HAP-1 (cell line): ENCODE measurements at regions not wholly inside any gene's neighbourhood (a gene's known extent, or its start where the extent isn't known, plus 50 kb on each side); places are given as distances from the start of the nearest gene placed in this dataset.
A peak's percentile ranks its signal among the peaks of the same experiment; 100 is the strongest.
"Not testable (repeated sequence)": the region's sequence is repeated elsewhere in the genome, so short reads cannot be mapped to it uniquely, and the experiment has no call there.

Experiments used
- DNase-seq, 2 experiments: peaks; one replicate each; pipeline ENCODE4 v3.0.0-alpha.2; 2016 to 2020; ENCODE audit warnings: low spot score in 2 of 2
- H3K27me3 ChIP-seq: fragments of 250-450 bp; sonication (Bioruptor Pico); 2 replicates; pipeline ENCODE4 v1.5.1; 2020; ENCODE audit warnings: low read depth, mild to moderate bottlenecking, moderate library complexity
- H3K36me3 ChIP-seq: fragments of 250-450 bp; sonication (Bioruptor Pico); replicated peaks from 2 replicates; pipeline ENCODE4 v1.5.1; 2020; ENCODE audit warnings: mild to moderate bottlenecking
- H3K4me1 ChIP-seq: fragments of 250-450 bp; sonication (Bioruptor Pico); 2 replicates; pipeline ENCODE4 v1.5.1; 2020; ENCODE audit warnings: mild to moderate bottlenecking
- H3K4me3 ChIP-seq: fragments of 250-450 bp; sonication (Bioruptor Pico); 2 replicates; pipeline ENCODE4 v1.5.1; 2020; ENCODE audit warnings: mild to moderate bottlenecking, moderate library complexity
- H3K9me3 ChIP-seq: fragments of 250-450 bp; sonication (Bioruptor Pico); 2 replicates; pipeline ENCODE4 v1.5.1; 2020; ENCODE audit warnings: mild to moderate bottlenecking, moderate library complexity
- in situ Hi-C: fragments of 300-500 bp; cut with MboI; formaldehyde crosslinking; loops from 3 replicates; pipeline ENCODE4 v1.14.3; 2020; ENCODE audit warnings: low sequenced_read_pairs, inconsistent platforms, mixed read lengths

- H3K4me3 ChIP-seq, H3K27me3 ChIP-seq, H3K4me1 ChIP-seq, DNase-seq, H3K9me3 ChIP-seq, in situ Hi-C loops, H3K36me3 ChIP-seq: not testable (repeated sequence)
These were observed 52.0 kb downstream of the SYT15B start for GRCh38 chr10:47711428-47711827.

GRCh38 chr10:47710443-47710842 is 52.9 kb downstream of the SYT15B start:
- in situ Hi-C loops, H3K36me3 ChIP-seq, H3K4me1 ChIP-seq, H3K9me3 ChIP-seq, DNase-seq, H3K27me3 ChIP-seq, H3K4me3 ChIP-seq: not testable (repeated sequence)

GRCh38 chr10:47705698-47706414 is 57.5 kb downstream of the SYT15B start:
- H3K4me1 ChIP-seq, H3K36me3 ChIP-seq, in situ Hi-C loops, H3K27me3 ChIP-seq, H3K9me3 ChIP-seq: not testable (repeated sequence)
- H3K4me3 ChIP-seq, result peak overlapping the region; percentile 20
- DNase-seq, result peak in 1 of 2 experiments; percentile 74

- DNase-seq, in situ Hi-C loops, H3K9me3 ChIP-seq: not testable (repeated sequence)
These were observed 62.1 kb downstream of the SYT15B start for GRCh38 chr10:47701285-47701684.

GRCh38 chr10:47699854-47700253 is 63.5 kb downstream of the SYT15B start:
- not testable (repeated sequence) for H3K4me1 ChIP-seq

More at GRCh38 chr10:47701285-47701684, 62.1 kb downstream of the SYT15B start:
- not testable (repeated sequence) for H3K27me3 ChIP-seq, H3K4me3 ChIP-seq, H3K36me3 ChIP-seq, H3K4me1 ChIP-seq

GRCh38 chr10:47696170-47696569 is 67.2 kb downstream of the SYT15B start:
- in situ Hi-C loops, H3K4me1 ChIP-seq, H3K27me3 ChIP-seq, H3K4me3 ChIP-seq, H3K9me3 ChIP-seq, DNase-seq, H3K36me3 ChIP-seq: not testable (repeated sequence)

More at GRCh38 chr10:47699854-47700253, 63.5 kb downstream of the SYT15B start:
- H3K36me3 ChIP-seq, in situ Hi-C loops, H3K27me3 ChIP-seq, H3K4me3 ChIP-seq, H3K9me3 ChIP-seq, DNase-seq: not testable (repeated sequence)

GRCh38 chr10:47695149-47695548 is 68.2 kb downstream of the SYT15B start:
- H3K36me3 ChIP-seq, H3K4me1 ChIP-seq, H3K27me3 ChIP-seq, DNase-seq, in situ Hi-C loops, H3K9me3 ChIP-seq, H3K4me3 ChIP-seq: not testable (repeated sequence)

GRCh38 chr10:47690304-47690703 is 73.1 kb downstream of the SYT15B start:
- in situ Hi-C loops, H3K9me3 ChIP-seq, H3K36me3 ChIP-seq, H3K4me3 ChIP-seq, H3K27me3 ChIP-seq, H3K4me1 ChIP-seq, DNase-seq: not testable (repeated sequence)

- DNase-seq, H3K9me3 ChIP-seq, H3K36me3 ChIP-seq, H3K4me3 ChIP-seq, H3K27me3 ChIP-seq, H3K4me1 ChIP-seq, in situ Hi-C loops: not testable (repeated sequence)
These were observed 79.4 kb downstream of the SYT15B start for GRCh38 chr10:47683826-47684475.

GRCh38 chr10:47681638-47681990 is 81.8 kb downstream of the SYT15B start:
- H3K27me3 ChIP-seq, in situ Hi-C loops, H3K4me3 ChIP-seq, H3K4me1 ChIP-seq, H3K9me3 ChIP-seq, H3K36me3 ChIP-seq, DNase-seq: not testable (repeated sequence)

- in situ Hi-C loops, H3K27me3 ChIP-seq, H3K36me3 ChIP-seq, H3K9me3 ChIP-seq, H3K4me1 ChIP-seq, H3K4me3 ChIP-seq, DNase-seq: not testable (repeated sequence)
These were observed 82.3 kb downstream of the SYT15B start for GRCh38 chr10:47680848-47681637.

- in situ Hi-C loops, H3K9me3 ChIP-seq: not testable (repeated sequence)
These were observed 87.3 kb downstream of the SYT15B start for GRCh38 chr10:47676102-47676501.

GRCh38 chr10:47675577-47675976 is 87.8 kb downstream of the SYT15B start:
- in situ Hi-C loops, H3K27me3 ChIP-seq, H3K9me3 ChIP-seq, H3K36me3 ChIP-seq, DNase-seq, H3K4me3 ChIP-seq, H3K4me1 ChIP-seq: not testable (repeated sequence)

More at GRCh38 chr10:47676102-47676501, 87.3 kb downstream of the SYT15B start:
- not testable (repeated sequence) for DNase-seq, H3K27me3 ChIP-seq, H3K4me3 ChIP-seq, H3K4me1 ChIP-seq, H3K36me3 ChIP-seq

GRCh38 chr10:47673128-47673527 is 90.3 kb downstream of the SYT15B start:
- H3K27me3 ChIP-seq, DNase-seq, H3K4me3 ChIP-seq, H3K9me3 ChIP-seq, in situ Hi-C loops, H3K4me1 ChIP-seq, H3K36me3 ChIP-seq: not testable (repeated sequence)
